K562 (cell line): ENCODE measurements at regions not wholly inside any gene's neighbourhood (a gene's known extent, or its start where the extent isn't known, plus 50 kb on each side); places are given as distances from the start of the nearest gene placed in this dataset.

Experiments
- ARID2 ChIP-seq: fragments of 450-650 bp; IDR thresholded peaks from 2 replicates; pipeline ENCODE4 v1.6.1; 2017; ENCODE audit warnings: antibody characterized with exemption, mild to moderate bottlenecking
- ARID3B ChIP-seq: fragments of 250-450 bp; sonication (Bioruptor Pico); IDR thresholded peaks from 2 replicates; pipeline ENCODE4 v1.4.0; 2020; ENCODE audit warnings: borderline replicate concordance
- ELF4 ChIP-seq: fragments of 450-650 bp; formaldehyde crosslinking; IDR thresholded peaks from 2 replicates; pipeline ENCODE4 v1.4.0; 2022; ENCODE audit warnings: missing genetic modification characterization
- HIVEP1 ChIP-seq: fragments of 250-450 bp; sonication (Bioruptor Pico); IDR thresholded peaks from 2 replicates; pipeline ENCODE4 v1.4.0; 2020; ENCODE audit warnings: mild to moderate bottlenecking
- HNRNPH1 ChIP-seq: fragments of 200-400 bp; formaldehyde crosslinking; optimal IDR thresholded peaks from 2 replicates; pipeline ENCODE3; 2017; ENCODE audit warnings: low read depth, mild to moderate bottlenecking, low read length, moderate library complexity
- PBX2 ChIP-seq, 2 experiments: IDR thresholded peaks in 1 of 2; conservative IDR thresholded peaks in 1 of 2; 2 replicates each; pipeline ENCODE4 v1.6.1; 2016; ENCODE audit warnings: low read depth in 2 of 2, mild to moderate bottlenecking in 1 of 2, missing compliant biosample characterization in 1 of 2, missing genetic modification characterization in 1 of 2, moderate library complexity in 1 of 2
- SAFB ChIP-seq: fragments of 200-400 bp; formaldehyde crosslinking; IDR thresholded peaks from 2 replicates; pipeline ENCODE4 v1.6.1; 2017; ENCODE audit warnings: low read depth, low read length, borderline replicate concordance
- SP2 ChIP-seq: IDR thresholded peaks from 2 replicates; pipeline ENCODE4 v1.6.1; 2011; ENCODE audit warnings: mild to moderate bottlenecking, low read depth, low read length, moderate library complexity; ENCODE audit not compliant: poor library complexity, severe bottlenecking; ENCODE audit errors: extremely low read depth
- ZNF165 ChIP-seq: fragments of 250-450 bp; sonication (Bioruptor Pico); IDR thresholded peaks from 2 replicates; pipeline ENCODE4 v1.4.0; 2020; ENCODE audit warnings: borderline replicate concordance
- TF ChIP-seq, protein P1 (sequence below): conservative IDR thresholded peaks from 2 replicates; pipeline ENCODE4 v1.6.1; 2011; ENCODE audit warnings: low read depth, mild to moderate bottlenecking, low read length; ENCODE audit not compliant: control insufficient read depth
- TF ChIP-seq, protein P2 (sequence below), 3 experiments: fragments of 200-800 bp in 1 of 3; fragments of 250-450 bp in 1 of 3; fragments of 450-650 bp in 1 of 3; sonication (Bioruptor Pico) in 1 of 3; sonication (Bioruptor generic) in 1 of 3; formaldehyde crosslinking in 1 of 3; IDR thresholded peaks; 2 replicates each; pipeline versions ENCODE4 v1.6.1 to v1.8.0; 2016 to 2022; ENCODE audit warnings: mild to moderate bottlenecking in 2 of 3, missing genetic modification characterization in 2 of 3, missing compliant biosample characterization in 1 of 3, moderate library complexity in 1 of 3
- TF ChIP-seq, protein P3 (sequence below): fragments of 450-650 bp; IDR thresholded peaks from 2 replicates; pipeline ENCODE4 v1.6.1; 2016; ENCODE audit warnings: mild to moderate bottlenecking

DNA sequence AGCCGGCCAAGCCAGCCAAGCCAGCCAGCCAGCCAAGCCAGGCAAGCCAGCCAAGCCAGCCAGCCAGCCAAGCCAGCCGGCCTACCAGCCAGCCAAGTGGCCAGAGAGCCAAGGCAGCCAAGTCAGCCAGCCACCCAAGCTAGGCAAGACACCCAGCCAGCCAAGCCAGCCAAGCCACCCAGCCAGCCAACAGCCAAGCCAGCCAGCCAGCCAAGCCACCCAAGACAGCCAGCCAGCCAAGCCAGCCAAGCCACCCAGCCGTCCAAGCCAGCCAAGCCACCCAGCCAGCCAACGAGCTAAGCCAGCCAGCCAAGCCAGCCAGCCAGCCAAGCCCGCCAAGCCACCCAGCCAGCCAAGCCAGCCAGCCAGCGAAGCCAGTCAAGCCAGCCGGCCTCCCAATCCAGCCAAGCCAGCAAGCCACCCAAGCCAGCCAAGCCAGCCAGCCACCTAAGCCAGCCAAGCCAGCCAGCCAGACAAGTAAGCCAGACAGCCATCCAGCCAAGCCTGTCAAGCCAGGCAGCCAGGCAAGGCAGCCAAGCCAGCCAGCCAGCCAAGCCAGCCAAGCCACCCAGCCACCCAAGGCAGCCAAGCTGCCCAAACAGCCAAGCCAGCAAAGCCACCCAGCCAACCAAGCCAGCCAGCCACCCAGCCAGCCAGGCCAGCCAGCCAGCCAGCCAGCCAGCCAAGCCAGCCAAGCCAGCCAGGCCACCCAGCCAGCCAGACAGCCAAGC, 200.5 kb downstream of the GOLGA6L6 start (continued):
- peak; percentile 5; the same call in 1 of the 2 replicates for TF ChIP-seq PBX2 (CRISPR knock-in tag; IDR thresholded peaks at IDR 0.05; ENCODE audit: low read depth)
- TF ChIP-seq PBX2 (tag; conservative IDR thresholded peaks at IDR 0.05; ENCODE audit: low read depth), result no peak
- peak; percentile 7 for TF ChIP-seq SP2
- TF ChIP-seq, protein P1, sequence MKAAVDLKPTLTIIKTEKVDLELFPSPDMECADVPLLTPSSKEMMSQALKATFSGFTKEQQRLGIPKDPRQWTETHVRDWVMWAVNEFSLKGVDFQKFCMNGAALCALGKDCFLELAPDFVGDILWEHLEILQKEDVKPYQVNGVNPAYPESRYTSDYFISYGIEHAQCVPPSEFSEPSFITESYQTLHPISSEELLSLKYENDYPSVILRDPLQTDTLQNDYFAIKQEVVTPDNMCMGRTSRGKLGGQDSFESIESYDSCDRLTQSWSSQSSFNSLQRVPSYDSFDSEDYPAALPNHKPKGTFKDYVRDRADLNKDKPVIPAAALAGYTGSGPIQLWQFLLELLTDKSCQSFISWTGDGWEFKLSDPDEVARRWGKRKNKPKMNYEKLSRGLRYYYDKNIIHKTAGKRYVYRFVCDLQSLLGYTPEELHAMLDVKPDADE, result 0 out of 2 replicates have a peak, but pooled peaks have one; percentile 29
- no peak for TF ChIP-seq HNRNPH1
- 0 out of 2 replicates have a peak, but pooled peaks have one; percentile 50 for TF ChIP-seq ELF4 (CRISPR knock-in tag)
- TF ChIP-seq ARID3B (CRISPR knock-in tag), result peak; percentile 65; the same call in 1 of the 2 replicates
- TF ChIP-seq HIVEP1 (CRISPR knock-in tag), result 0 out of 2 replicates have a peak, but pooled peaks have one; percentile 18
- TF ChIP-seq, protein P2, sequence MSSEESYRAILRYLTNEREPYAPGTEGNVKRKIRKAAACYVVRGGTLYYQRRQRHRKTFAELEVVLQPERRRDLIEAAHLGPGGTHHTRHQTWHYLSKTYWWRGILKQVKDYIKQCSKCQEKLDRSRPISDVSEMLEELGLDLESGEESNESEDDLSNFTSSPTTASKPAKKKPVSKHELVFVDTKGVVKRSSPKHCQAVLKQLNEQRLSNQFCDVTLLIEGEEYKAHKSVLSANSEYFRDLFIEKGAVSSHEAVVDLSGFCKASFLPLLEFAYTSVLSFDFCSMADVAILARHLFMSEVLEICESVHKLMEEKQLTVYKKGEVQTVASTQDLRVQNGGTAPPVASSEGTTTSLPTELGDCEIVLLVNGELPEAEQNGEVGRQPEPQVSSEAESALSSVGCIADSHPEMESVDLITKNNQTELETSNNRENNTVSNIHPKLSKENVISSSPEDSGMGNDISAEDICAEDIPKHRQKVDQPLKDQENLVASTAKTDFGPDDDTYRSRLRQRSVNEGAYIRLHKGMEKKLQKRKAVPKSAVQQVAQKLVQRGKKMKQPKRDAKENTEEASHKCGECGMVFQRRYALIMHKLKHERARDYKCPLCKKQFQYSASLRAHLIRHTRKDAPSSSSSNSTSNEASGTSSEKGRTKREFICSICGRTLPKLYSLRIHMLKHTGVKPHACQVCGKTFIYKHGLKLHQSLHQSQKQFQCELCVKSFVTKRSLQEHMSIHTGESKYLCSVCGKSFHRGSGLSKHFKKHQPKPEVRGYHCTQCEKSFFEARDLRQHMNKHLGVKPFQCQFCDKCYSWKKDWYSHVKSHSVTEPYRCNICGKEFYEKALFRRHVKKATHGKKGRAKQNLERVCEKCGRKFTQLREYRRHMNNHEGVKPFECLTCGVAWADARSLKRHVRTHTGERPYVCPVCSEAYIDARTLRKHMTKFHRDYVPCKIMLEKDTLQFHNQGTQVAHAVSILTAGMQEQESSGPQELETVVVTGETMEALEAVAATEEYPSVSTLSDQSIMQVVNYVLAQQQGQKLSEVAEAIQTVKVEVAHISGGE (CRISPR knock-in tag; IDR thresholded peaks at IDR 0.05), result 0 out of 6 replicates have a peak, but pooled peaks of 2 of the 3 experiments have one; percentile 14 to 32
- 0 out of 2 replicates have a peak, but pooled peaks have one; percentile 82 for TF ChIP-seq ZNF165 (CRISPR knock-in tag)
- TF ChIP-seq SAFB, result 0 out of 2 replicates have a peak, but pooled peaks have one; percentile 17
- TF ChIP-seq, protein P3, sequence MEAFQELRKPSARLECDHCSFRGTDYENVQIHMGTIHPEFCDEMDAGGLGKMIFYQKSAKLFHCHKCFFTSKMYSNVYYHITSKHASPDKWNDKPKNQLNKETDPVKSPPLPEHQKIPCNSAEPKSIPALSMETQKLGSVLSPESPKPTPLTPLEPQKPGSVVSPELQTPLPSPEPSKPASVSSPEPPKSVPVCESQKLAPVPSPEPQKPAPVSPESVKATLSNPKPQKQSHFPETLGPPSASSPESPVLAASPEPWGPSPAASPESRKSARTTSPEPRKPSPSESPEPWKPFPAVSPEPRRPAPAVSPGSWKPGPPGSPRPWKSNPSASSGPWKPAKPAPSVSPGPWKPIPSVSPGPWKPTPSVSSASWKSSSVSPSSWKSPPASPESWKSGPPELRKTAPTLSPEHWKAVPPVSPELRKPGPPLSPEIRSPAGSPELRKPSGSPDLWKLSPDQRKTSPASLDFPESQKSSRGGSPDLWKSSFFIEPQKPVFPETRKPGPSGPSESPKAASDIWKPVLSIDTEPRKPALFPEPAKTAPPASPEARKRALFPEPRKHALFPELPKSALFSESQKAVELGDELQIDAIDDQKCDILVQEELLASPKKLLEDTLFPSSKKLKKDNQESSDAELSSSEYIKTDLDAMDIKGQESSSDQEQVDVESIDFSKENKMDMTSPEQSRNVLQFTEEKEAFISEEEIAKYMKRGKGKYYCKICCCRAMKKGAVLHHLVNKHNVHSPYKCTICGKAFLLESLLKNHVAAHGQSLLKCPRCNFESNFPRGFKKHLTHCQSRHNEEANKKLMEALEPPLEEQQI, result no peak
- TF ChIP-seq ARID2, result no peak
